GM18861 (cell line): ENCODE measurements at regions not wholly inside any gene's neighbourhood (a gene's known extent, or its start where the extent isn't known, plus 50 kb on each side); places are given as distances from the start of the nearest gene placed in this dataset.

Experiments
- ATAC-seq: cut with Tn5 transposase; IDR thresholded peaks from one replicate; pipeline ENCODE4 v1.9.1; 2021; ENCODE audit not compliant: unreplicated experiment

- ATAC-seq: peak; percentile 56
These were observed 82.2 kb upstream of the ITGA4 start for GRCh38 chr2:181374781-181375675.

GRCh38 chr2:181376442-181376841 is 80.7 kb upstream of the ITGA4 start:
- no peak for ATAC-seq

- ATAC-seq: no peak
These were observed 80.2 kb upstream of the ITGA4 start for GRCh38 chr2:181376999-181377398.

- no peak for ATAC-seq
These were observed 78.7 kb upstream of the ITGA4 start for GRCh38 chr2:181378491-181378890.

GRCh38 chr2:181380581-181380980 is 76.6 kb upstream of the ITGA4 start:
- no peak for ATAC-seq

GRCh38 chr2:181384923-181385322 is 72.3 kb upstream of the ITGA4 start:
- ATAC-seq: no peak

GRCh38 chr2:181389524-181389923 is 67.7 kb upstream of the ITGA4 start:
- no peak for ATAC-seq

GRCh38 chr2:181393472-181393871 is 63.7 kb upstream of the ITGA4 start:
- ATAC-seq: peak; percentile 68

GRCh38 chr2:181394741-181395437 is 62.3 kb upstream of the ITGA4 start:
- ATAC-seq: no peak

GRCh38 chr2:181395851-181396250 is 61.3 kb upstream of the ITGA4 start:
- ATAC-seq: no peak

GRCh38 chr2:181396256-181397123 is 60.7 kb upstream of the ITGA4 start:
- no peak for ATAC-seq

GRCh38 chr2:181397331-181397730 is 59.9 kb upstream of the ITGA4 start:
- no peak for ATAC-seq

- ATAC-seq: no peak
These were observed 59.2 kb upstream of the ITGA4 start for GRCh38 chr2:181398000-181398399.

GRCh38 chr2:181399027-181399426 is 58.2 kb upstream of the ITGA4 start:
- no peak for ATAC-seq

GRCh38 chr2:181404472-181404871 is 52.7 kb upstream of the ITGA4 start:
- no peak for ATAC-seq

- no peak for ATAC-seq
These were observed 50.0 kb upstream of the ITGA4 start for GRCh38 chr2:181407171-181407570.
